ENCODE measurements at regions not wholly inside any gene's neighbourhood (a gene's known extent, or its start where the extent isn't known, plus 50 kb on each side); places are given as distances from the start of the nearest gene placed in this dataset.

- Histone ChIP-seq H2BK12ac (ENCODE audit: insufficient read length, low read depth, low read length) (no peak overlapping the region), H2AK5ac (ENCODE audit: insufficient read length, low read length) (no peak overlapping the region), H3K79me1 (ENCODE audit: insufficient read depth, low read depth, low read length, poor library complexity, severe bottlenecking) (no peaks in the 10 kb centered on the region), H3K9me3 (ENCODE audit: control insufficient read depth, low read depth, low read length) (no peaks in the 10 kb centered on the region), H3K14ac (ENCODE audit: insufficient read depth, low read length) (no peak overlapping the region), H3K56ac (ENCODE audit: insufficient read length, low read depth, low read length) (no peak overlapping the region), H3K18ac (ENCODE audit: insufficient read length, low read depth, low read length) (no peak overlapping the region), H2BK5ac (ENCODE audit: insufficient read length, low read length) (no peak overlapping the region), H4K5ac (ENCODE audit: insufficient read length, low read depth, low read length) (no peak overlapping the region), H4K8ac (replicated peaks; ENCODE audit: insufficient read length, low read depth, low read length) (no peak overlapping the region), H3K27ac (ENCODE audit: insufficient read length, low read depth, low read length) (no peak overlapping the region), H3K4me2 (ENCODE audit: insufficient read depth, insufficient read length, low read length) (no peak overlapping the region), H3T11ph (ENCODE audit: low read length) (no peak overlapping the region), H3K9ac (ENCODE audit: extremely low read depth, insufficient read length, low read length) (no peak overlapping the region), H2AFZ (ENCODE audit: low read length) (no peak overlapping the region), H3K79me2 (ENCODE audit: insufficient read depth, low read length) (no peaks in the 10 kb centered on the region), H3K27me3 (ENCODE audit: insufficient read depth, low read length) (no peaks in the 10 kb centered on the region), H4K91ac (ENCODE audit: insufficient read length, low read depth, low read length) (no peak overlapping the region), H2BK15ac (ENCODE audit: low read depth, low read length) (no peak overlapping the region), H2BK120ac (ENCODE audit: low read depth, low read length, poor library complexity, severe bottlenecking) (no peak overlapping the region), H3K23ac (ENCODE audit: insufficient read length, low read depth, low read length) (no peak overlapping the region), H3K4me1 (ENCODE audit: insufficient read depth, low read length) (peaks cover 3% of the 10 kb centered on the region), H2BK20ac (ENCODE audit: low read depth, low read length, poor library complexity, severe bottlenecking) (no peak overlapping the region), H4K20me1 (ENCODE audit: control insufficient read depth, insufficient read depth, insufficient read length) (no peaks in the 10 kb centered on the region), H3K23me2 (ENCODE audit: insufficient read length, low read depth, low read length, poor library complexity, severe bottlenecking) (no peaks in the 10 kb centered on the region), H3K4ac (ENCODE audit: low read depth, low read length) (no peak overlapping the region)
- no peak for TF ChIP-seq CTCF (conservative IDR thresholded peaks at IDR 0.05)
- Mint-ChIP-seq H3K4me1 (peaks cover 23 to 43% of the 10 kb centered on the region in 2 experiments), H3K4me3 (no peak overlapping the region), H3K36me3 (ENCODE audit: insufficient read depth in 1 of 3, low read depth in 3 of 3) (peaks cover 6 to 30% (median 9%) of the 10 kb centered on the region in 3 experiments), H3K27ac (no peak overlapping the region), H3K9me3 (peaks cover 14 to 20% of the 10 kb centered on the region in 2 experiments), H3K27me3 (ENCODE audit: low read depth) (no peaks in the 10 kb centered on the region)
- no peak for DNase-seq
- WGBS (ENCODE audit: extremely low coverage, insufficient read length, low lambda C conversion rate): no CpG with 5 or more reads among the region's 2 CpGs
Observed at GRCh38 chr1:117275055-117275454, 64.3 kb upstream of the VTCN1 start.

Data from H9 (cell line).